ENCODE measurements at regions not wholly inside any gene's neighbourhood (a gene's known extent, or its start where the extent isn't known, plus 50 kb on each side); places are given as distances from the start of the nearest gene placed in this dataset.

DNA sequence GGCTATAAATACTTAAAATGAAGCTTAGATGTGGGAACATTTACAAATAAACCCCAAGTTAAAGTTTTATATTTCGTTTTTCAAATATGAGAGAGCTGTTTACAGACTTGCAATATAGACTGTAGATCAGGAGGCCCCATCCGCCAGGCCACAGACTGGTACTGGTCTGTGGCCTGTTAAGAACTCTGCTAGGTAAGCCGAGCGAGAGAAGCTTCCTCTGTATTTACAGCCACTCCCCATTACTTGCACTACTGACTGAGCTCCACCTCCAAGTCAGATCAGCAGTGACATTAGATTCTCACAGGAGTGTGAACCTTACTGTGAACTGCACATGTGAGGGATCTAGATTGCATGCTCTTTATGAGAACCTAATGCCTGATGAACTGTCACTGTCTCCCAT, 561.4 kb upstream of the FAM174A start:
- intact Hi-C loops (cut with micrococcal nuclease): no loop called here
- H3K27me3 ChIP-seq (ENCODE audit: low read length): no peaks in the 10 kb centered on the region
- H3K27ac ChIP-seq (ENCODE audit: low read length): no peak overlapping the region
- ATAC-seq: no peak
- no peaks in the 10 kb centered on the region for H3K4me1 ChIP-seq (ENCODE audit: insufficient read depth, low read length)
- no peaks in the 10 kb centered on the region for H3K9me3 ChIP-seq (ENCODE audit: low read length)
- no peaks in the 10 kb centered on the region for H3K36me3 ChIP-seq (ENCODE audit: low read depth, low read length)
- CTCF ChIA-PET: no interaction called here
- no peak overlapping the region for H3K9ac ChIP-seq (ENCODE audit: low read length)
- TF ChIP-seq, protein P1, sequence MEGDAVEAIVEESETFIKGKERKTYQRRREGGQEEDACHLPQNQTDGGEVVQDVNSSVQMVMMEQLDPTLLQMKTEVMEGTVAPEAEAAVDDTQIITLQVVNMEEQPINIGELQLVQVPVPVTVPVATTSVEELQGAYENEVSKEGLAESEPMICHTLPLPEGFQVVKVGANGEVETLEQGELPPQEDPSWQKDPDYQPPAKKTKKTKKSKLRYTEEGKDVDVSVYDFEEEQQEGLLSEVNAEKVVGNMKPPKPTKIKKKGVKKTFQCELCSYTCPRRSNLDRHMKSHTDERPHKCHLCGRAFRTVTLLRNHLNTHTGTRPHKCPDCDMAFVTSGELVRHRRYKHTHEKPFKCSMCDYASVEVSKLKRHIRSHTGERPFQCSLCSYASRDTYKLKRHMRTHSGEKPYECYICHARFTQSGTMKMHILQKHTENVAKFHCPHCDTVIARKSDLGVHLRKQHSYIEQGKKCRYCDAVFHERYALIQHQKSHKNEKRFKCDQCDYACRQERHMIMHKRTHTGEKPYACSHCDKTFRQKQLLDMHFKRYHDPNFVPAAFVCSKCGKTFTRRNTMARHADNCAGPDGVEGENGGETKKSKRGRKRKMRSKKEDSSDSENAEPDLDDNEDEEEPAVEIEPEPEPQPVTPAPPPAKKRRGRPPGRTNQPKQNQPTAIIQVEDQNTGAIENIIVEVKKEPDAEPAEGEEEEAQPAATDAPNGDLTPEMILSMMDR (conservative IDR thresholded peaks at IDR 0.05; ENCODE audit: low read depth, low read length): no peak
- no peaks in the 10 kb centered on the region for H3K79me2 ChIP-seq (ENCODE audit: low read length)
- H2AFZ ChIP-seq (ENCODE audit: low read length): no peak overlapping the region
- no peak for DNase-seq
- BruUV-seq (replicated peaks): no TSS peak
- no peaks in the 10 kb centered on the region for H3K9me2 ChIP-seq (replicated peaks; ENCODE audit: low read length)
- H3K4me3 ChIP-seq (ENCODE audit: low read length): no peak overlapping the region
- H3K4me2 ChIP-seq (ENCODE audit: low read length): no peak overlapping the region
- POLR2A ChIA-PET (ENCODE audit: unreplicated experiment): no interaction called here
- H4K20me1 ChIP-seq (ENCODE audit: low read length): no peaks in the 10 kb centered on the region
- H3F3A ChIP-seq (ENCODE audit: low read length, unreplicated experiment): no peaks in the 10 kb centered on the region

DNA sequence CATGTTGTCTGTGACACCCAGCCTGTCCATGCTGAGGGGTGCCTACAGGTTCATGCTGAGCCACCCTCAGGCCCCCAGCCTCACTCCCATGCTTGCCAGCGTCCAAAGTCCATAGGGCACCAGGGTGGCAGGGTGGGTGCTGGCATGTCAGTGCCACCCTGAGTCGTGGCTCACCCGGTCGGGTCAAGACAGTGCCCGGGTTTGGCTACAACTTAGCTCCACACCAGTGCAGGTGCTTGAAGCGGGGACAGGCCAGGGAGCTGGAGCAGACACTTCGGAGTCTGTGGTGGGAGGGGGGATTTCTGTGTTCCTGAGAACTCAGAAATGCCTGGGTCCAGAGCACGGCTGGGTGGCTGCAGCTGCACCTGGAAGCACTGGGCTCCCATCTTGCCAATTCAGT, 579.2 kb upstream of the FAM174A start:
- Histone ChIP-seq H3K4me2 (ENCODE audit: low read length) (no peak overlapping the region), H3K4me1 (ENCODE audit: insufficient read depth, low read length) (no peaks in the 10 kb centered on the region), H3K79me2 (ENCODE audit: low read length) (no peaks in the 10 kb centered on the region), H3F3A (ENCODE audit: low read length, unreplicated experiment) (no peaks in the 10 kb centered on the region), H3K9me2 (replicated peaks; ENCODE audit: low read length) (no peaks in the 10 kb centered on the region), H3K36me3 (ENCODE audit: low read depth, low read length) (no peaks in the 10 kb centered on the region), H3K27ac (ENCODE audit: low read length) (no peak overlapping the region), H3K9ac (ENCODE audit: low read length) (no peak overlapping the region), H2AFZ (ENCODE audit: low read length) (no peak overlapping the region), H3K27me3 (ENCODE audit: low read length) (no peaks in the 10 kb centered on the region), H3K4me3 (ENCODE audit: low read length) (no peak overlapping the region), H3K9me3 (ENCODE audit: low read length) (no peaks in the 10 kb centered on the region), H4K20me1 (ENCODE audit: low read length) (no peaks in the 10 kb centered on the region)
- CTCF ChIA-PET: no interaction called here
- intact Hi-C loops (cut with micrococcal nuclease): no loop called here
- POLR2A ChIA-PET (ENCODE audit: unreplicated experiment): no interaction called here
- DNase-seq (no peak), ATAC-seq (no peak)
- BruUV-seq (replicated peaks): no TSS peak
- TF ChIP-seq EZH2phosphoT487 (IDR thresholded peaks at IDR 0.05; ENCODE audit: borderline replicate concordance, low read length): no peak
- no peak for TF ChIP-seq EZH2 (IDR thresholded peaks at IDR 0.05; ENCODE audit: low read length, unreplicated experiment)
- TF ChIP-seq, protein P1 (conservative IDR thresholded peaks at IDR 0.05; ENCODE audit: low read depth, low read length): no peak

DNA sequence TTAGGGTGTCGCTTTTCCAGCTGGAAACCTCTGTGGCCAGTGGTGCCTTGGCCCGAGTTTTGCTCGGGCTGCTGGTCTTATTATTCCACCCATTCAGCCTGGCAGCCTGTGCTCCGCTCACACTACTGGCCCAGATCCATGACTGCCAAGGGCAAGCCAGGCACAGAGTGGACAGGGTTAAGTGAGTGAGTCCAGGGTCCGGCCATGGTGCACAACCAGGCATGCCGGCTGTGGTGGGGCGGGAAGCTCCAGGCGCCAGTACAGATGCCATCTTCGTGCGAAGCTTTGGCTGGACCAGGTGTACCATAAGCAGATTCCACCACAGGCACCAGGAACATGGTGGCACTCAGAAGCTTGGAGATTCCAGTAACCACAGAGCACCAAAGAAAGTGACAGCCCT, 580.2 kb upstream of the FAM174A start:
- TF ChIP-seq, protein P1 (conservative IDR thresholded peaks at IDR 0.05; ENCODE audit: low read depth, low read length): no peak
- no TSS peak for BruUV-seq (replicated peaks)
- ChIA-PET POLR2A (ENCODE audit: unreplicated experiment) (no interaction called here), CTCF (no interaction called here)
- no peaks in the 10 kb centered on the region for H3K4me1 ChIP-seq (ENCODE audit: insufficient read depth, low read length)
- H3K4me3 ChIP-seq (ENCODE audit: low read length): no peak overlapping the region
- ATAC-seq (no peak), DNase-seq (no peak)
- no peaks in the 10 kb centered on the region for H3K79me2 ChIP-seq (ENCODE audit: low read length)
- H2AFZ ChIP-seq (ENCODE audit: low read length): no peak overlapping the region
- H3K27ac ChIP-seq (ENCODE audit: low read length): no peak overlapping the region
- intact Hi-C loops (cut with micrococcal nuclease): no loop called here
- no peaks in the 10 kb centered on the region for H3K9me2 ChIP-seq (replicated peaks; ENCODE audit: low read length)
- H3F3A ChIP-seq (ENCODE audit: low read length, unreplicated experiment): no peaks in the 10 kb centered on the region
- H3K9me3 ChIP-seq (ENCODE audit: low read length): no peaks in the 10 kb centered on the region
- H4K20me1 ChIP-seq (ENCODE audit: low read length): no peaks in the 10 kb centered on the region
- H3K9ac ChIP-seq (ENCODE audit: low read length): no peak overlapping the region
- H3K27me3 ChIP-seq (ENCODE audit: low read length): no peaks in the 10 kb centered on the region
- H3K36me3 ChIP-seq (ENCODE audit: low read depth, low read length): no peaks in the 10 kb centered on the region
- H3K4me2 ChIP-seq (ENCODE audit: low read length): no peak overlapping the region

Data from PC-3 (cell line).